ENCODE measurements at regions not wholly inside any gene's neighbourhood (a gene's known extent, or its start where the extent isn't known, plus 50 kb on each side); places are given as distances from the start of the nearest gene placed in this dataset.

DNA sequence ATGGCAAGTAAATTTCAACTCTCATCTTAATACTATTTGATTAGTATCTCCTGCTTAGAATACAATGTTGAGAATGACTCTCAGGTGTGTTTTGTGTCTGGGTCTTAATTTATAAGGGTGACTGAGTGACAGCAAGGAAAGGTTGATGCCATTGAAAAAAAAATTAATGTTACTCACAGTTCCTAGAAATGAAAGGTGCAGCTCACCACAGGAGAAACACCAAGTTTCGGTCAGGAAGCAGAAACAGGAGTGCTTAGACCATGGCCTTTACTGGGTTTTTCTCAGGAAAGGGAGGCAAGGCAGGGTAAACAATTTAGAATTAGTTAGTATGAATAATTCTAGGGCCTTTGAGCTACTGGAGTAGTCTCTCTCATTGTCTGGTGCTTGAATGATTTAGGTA lies 159.2 kb upstream of the C9orf72 start:
- DNase-seq (ENCODE audit: extremely low spot score, insufficient read length, low read depth) (no peak), FAIRE-seq (no peak)

DNA sequence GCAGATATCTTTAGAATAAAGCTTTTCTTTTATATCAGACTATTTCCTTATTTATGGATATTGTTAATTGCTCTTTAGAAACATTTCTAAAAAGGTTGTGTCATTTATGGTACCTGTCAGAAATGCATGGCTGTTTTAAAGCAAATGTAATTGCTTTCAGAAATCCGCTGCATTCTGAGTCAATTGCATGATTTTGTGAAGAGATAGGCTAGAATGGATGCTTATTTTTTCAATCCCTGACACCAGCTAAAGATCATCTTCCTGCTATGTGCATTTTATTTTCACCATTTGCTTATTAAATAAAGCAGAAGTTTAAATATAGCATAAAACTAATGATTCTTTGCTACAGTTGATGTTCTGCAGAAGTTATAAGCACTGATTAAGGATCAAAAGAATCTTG lies 170.2 kb upstream of the C9orf72 start:
- FAIRE-seq (no peak), DNase-seq (ENCODE audit: extremely low spot score, insufficient read length, low read depth) (no peak)

DNA sequence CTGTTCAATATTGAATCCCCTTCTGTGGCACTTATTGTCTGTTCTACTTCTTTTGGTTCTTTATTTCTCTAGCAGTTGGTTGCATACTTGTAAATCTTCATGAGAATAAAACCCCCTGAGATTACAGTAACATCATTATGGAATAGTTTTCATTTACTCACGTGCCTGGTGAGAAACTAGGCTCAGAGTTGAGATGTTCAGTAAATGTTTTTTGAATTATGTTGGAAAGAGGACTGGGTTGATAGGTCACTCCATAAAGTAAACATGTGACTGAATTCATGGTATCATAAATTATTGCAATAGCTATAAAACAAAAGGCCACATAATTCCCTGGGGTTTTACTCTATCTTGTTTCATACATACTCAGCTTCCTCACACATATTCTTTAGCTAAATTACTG lies 174.2 kb upstream of the C9orf72 start:
- DNase-seq (ENCODE audit: extremely low spot score, insufficient read length, low read depth) (no peak), FAIRE-seq (no peak)

DNA sequence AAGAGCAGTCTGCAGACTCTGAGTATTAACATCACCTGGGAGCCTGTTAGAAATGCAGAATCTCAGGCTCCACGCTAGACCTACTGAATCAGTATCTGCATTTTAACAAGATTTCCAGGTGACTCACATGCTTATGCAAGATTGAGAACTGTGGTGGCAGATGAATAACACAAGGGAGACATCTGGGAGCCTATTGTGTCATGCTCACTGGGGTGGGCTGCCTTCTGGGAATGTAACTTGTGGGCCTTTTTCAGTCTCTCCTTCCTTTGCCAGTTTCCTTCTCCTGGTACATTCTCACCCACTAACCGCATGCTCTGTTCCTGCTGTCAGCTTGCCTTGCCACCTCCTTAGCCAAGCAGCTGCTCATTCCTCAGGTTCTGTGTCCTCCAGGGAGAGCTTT lies 176.6 kb upstream of the C9orf72 start:
- DNase-seq (ENCODE audit: extremely low spot score, insufficient read length, low read depth) (no peak), FAIRE-seq (no peak)

DNA sequence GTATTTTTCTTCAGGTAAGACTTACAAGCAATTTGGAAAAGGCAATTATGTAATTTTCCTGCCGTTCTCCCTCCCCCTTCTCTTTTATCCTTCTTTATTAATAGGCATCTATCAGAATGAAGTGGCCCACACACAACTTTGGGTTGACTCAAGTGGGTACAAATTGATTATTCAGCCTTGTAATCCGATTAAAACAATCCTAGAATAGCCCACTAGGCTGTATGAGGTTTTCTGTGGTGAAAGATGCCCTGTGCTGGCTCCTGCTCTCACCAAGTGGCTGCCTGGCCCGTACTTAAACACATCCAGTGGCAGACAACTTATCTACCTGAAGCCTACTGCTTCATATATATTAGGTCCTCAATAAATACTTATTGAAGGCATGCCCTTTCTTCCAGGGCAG lies 177.3 kb upstream of the C9orf72 start:
- FAIRE-seq: no peak
- no peak for DNase-seq (ENCODE audit: extremely low spot score, insufficient read length, low read depth)

DNA sequence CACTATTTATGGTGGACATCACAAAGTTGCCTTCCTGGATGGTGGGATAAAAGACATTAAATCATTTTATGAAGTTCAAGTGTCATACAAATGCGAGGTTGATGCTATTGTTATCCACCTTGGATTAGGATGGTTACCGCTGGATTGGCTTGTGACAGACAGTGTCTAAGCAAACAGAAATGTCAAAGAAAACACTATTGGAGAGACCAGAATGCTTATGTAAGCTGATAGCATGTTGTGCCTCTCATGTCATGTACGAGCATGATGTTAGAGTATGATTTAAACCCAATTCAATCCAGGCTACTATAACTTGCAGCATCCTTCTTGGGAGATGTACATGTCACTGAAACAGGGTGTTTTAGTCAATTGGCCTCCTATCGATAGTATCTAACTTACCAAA lies 178.8 kb upstream of the C9orf72 start:
- DNase-seq (ENCODE audit: extremely low spot score, insufficient read length, low read depth): no peak
- no peak for FAIRE-seq

DNA sequence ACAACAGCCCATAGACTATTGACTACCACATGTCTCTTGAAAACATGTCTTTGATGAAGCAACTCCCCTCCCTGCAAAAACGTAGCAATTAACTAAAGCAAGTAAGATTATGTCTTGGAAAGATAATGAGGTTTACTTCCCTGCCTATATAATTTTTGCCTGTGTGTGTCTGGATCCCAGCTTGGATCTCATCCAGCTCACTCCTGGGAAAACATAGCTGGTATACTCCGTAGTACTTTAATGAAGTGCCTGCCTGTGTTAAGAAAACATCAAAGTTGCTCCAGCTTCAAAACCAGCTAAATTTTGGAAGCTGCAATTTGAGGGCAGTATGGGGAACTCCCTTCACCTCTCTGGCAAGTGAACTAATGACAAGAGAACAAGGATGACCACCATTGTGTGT lies 182.6 kb upstream of the C9orf72 start:
- FAIRE-seq (no peak), DNase-seq (ENCODE audit: extremely low spot score, insufficient read length, low read depth) (no peak)

DNA sequence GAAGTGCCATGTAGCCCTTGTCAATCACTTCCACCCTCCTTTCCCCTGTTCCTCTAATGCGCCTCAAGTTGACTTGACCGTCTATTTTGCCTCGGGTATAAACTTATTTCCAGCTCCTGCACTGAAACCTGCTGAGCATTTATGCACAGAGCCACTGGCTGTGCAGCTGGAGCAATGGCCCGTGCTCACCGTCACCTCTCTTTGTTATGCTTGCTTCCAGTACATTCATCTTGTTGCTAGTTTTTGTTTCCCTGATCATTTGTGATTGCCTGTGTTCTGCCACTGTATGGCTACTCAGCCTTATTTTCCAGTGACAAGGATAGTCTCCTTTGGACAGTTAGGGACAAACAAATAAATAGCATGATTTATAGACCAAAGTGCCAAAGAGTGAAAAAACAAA lies 183.1 kb upstream of the C9orf72 start:
- no peak for DNase-seq (ENCODE audit: extremely low spot score, insufficient read length, low read depth)
- FAIRE-seq: no peak

DNA sequence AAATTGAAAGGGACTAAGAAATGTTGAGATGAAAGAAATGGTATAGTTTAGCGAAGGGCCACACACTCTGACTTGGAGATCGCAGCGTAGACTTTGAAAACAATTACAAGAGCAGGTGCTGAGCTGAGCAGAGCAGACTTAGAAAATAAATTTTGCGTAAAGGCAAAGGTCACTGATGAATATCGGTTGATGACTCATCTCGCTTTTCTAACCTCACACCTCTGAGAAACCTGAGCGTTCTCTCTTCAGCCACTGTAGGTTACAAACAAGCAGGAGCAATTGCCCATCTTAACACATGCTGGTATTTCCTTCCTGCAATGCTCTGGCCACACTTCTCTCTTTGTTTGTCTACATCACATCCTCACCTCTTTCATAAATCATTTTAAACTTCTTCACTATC lies 190.6 kb upstream of the C9orf72 start:
- DNase-seq (ENCODE audit: extremely low spot score, insufficient read length, low read depth) (no peak), FAIRE-seq (no peak)

DNA sequence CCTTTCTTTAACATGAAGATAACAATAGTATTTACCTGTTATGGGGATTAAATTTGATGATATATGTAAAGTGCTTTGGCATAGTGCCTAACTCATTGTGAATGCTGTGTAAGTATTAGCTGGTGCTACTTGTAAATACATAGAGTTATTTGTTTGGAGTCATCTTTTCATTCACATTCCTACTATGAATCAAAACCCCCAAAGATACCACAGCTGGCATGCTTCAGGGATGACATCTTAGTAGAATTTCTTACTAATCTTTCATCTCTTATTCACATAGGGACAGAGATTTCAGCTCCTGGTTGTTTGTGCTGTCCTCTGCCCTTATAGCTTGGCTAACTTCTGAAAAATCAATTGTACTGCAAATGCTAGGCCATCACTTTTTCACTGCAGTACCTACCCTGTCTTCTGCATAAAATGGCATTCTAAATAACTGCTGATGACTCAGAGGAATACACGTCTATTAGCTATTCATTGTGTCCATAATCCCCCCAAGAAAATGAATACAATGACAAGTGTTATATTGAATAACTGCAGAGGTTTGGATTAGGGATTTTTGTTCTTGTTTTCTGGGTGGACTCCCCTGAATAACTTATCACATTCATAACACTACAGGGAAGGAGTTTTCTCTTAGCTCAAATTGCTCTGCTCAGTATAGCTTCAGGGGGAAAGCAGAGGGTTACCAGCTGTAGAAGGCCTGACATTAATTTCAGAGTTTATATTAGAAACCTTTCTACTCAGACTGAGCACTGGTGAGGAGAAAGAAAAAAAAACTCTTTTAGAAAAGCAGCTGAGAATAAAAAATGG lies 192.2 kb upstream of the C9orf72 start:
- DNase-seq (ENCODE audit: extremely low spot score, insufficient read length, low read depth) (no peak), FAIRE-seq (no peak)

DNA sequence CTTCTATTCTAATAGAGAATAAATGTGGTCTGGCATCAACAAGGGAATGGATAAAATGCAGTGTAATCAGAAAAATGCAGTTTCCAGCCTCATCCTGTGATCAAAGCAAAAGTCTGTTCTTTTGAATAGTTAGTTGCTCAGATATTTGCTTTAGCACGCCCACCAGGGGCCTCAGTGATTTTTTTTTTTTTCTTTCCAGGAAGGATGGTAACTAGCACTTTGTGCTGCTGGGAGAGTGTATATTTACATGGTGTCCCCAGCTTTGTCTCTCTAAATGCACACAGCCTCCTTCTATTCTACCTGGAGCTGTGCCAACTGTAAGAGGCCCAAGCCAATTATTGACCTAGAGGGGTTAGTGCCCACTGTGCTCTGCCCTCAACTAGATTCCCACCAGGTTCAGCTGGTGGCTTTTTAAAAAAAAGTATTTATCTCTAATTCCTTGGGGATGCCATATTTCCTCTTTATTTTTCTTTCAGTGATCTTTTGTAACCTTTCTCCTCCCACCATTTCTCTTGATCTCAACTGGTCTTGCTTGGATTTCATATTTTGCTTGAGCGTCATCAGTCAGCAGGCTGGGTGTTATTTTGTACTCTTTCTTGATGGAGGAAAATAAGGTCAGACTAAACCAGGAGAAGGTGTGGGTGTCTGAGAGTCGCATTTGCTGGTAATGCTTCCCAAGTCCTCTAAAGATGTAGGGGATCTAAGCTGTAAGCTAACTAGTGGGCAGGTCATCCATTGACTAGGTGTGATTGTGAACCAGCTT lies 193.0 kb upstream of the C9orf72 start:
- DNase-seq (ENCODE audit: extremely low spot score, insufficient read length, low read depth) (no peak), FAIRE-seq (no peak)

DNA sequence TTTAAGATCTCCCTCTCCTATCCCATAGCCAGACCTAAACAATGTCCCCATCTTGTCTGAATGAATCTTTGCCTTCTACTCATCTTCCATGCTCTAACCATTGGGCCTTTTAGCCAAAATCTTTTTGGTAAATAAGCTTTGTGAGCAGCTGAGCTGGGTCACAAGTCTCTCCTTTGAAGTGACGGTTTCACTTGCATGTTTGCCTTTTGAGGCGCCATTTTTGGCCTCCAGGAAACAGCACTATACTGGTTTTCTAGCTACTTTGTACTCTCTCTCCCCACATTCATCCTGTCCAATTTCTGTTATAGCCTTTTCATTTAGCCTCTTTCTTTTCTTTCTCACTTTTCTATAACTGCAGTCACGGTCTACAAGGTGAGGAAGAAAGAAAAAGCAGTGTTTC lies 195.5 kb upstream of the C9orf72 start:
- FAIRE-seq: no peak

DNA sequence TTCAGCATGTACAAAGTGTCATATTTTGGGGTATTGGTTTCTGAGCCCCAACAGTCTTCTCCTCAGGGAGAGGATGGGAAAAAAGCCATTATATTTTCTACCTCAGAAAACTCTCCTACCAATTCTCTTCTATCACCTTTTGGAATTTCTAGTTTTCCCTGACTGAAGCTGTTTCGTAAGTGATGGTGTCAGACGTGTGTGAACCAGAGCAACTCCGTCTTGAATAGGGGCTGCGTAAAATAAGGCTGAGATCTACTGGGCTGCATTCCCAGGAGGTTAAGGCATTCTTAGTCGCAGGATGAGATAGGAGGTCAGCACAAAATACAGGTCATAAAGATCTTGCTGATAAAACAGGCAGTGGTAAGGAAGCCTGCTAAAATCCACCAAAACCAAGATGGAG lies 197.3 kb upstream of the C9orf72 start:
- DNase-seq (ENCODE audit: extremely low spot score, insufficient read length, low read depth): no peak
- no peak for FAIRE-seq

More for the DNA sequence above, 195.5 kb upstream of the C9orf72 start:
- no peak for DNase-seq (ENCODE audit: extremely low spot score, insufficient read length, low read depth)

DNA sequence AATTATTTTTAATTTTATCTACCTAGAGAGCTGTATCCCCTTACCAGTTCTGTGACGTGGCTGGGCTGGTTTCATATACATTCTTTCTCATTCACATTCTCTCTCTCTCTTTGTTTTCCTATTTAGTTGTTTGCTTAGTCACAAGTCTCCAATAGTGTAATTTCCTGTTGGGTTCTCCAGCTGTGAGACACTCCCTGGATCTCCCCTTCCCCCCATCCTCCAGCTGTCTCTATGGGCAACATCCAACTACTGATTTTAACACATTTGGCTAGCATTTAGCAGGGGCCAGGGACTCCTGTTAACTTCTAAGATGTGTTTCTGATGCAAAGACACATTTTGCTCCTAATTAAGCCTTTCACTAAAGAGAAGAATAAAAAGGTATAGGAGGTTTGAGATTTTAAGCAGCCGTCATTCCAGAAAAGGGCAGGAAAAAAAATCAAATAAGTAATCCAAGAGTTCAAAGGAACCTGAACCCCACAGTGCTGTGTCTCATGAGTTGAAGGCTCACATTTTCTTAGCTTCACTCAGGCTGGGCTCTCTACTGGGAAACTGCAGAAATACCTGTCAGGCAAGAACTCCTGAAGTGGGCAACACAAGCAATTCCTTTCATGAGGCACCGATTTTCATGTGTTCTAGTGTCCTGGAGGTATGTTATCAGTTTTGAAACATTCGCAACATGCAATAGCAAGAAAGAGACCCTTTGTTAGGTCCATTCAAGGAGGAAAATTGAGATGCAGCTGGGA lies 198.7 kb upstream of the C9orf72 start:
- no peak for DNase-seq (ENCODE audit: extremely low spot score, insufficient read length, low read depth)
- no peak for FAIRE-seq

DNA sequence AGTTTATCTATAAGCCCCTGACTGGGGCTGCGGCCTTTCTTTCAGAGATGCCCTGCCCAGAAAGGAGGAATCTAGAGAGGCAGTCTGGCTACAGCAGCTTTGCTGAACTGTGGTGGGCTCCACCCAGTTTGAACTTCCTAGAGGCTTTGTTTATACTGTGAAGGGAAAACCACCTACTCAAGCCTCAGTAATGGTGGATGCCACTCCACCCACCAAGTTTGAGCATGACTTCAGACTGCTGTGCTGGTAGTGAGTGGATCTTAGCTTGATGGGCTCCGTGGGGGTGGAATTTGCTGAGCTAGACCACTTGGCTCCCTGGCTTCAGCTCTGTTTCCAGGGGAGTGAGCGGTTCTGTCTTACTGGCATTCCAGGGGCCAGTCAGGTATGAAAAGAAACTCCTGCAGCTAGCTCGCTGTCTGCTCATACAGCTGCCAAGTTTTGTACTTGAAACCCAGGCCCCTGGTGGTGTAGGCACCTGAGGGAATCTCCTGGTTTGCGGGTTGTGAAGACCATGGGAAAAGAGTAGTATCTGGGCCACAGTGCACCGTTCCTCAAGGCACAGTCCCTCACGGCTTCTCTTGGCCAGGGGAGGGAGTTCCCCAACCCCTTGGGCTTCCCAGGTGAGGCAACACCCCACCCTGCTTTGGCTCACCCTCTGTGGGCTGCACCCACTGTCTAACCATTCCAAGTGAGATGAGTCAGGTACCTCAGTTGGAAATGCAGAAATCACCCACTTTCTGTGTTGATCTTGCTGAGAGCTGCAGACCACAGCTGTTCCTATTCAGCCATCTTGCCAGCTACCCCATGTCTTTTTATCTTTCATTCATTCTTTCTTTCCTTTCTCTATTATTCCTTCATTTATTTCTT lies 211.8 kb upstream of the C9orf72 start:
- no peak for DNase-seq (ENCODE audit: extremely low spot score, insufficient read length, low read depth)

DNA sequence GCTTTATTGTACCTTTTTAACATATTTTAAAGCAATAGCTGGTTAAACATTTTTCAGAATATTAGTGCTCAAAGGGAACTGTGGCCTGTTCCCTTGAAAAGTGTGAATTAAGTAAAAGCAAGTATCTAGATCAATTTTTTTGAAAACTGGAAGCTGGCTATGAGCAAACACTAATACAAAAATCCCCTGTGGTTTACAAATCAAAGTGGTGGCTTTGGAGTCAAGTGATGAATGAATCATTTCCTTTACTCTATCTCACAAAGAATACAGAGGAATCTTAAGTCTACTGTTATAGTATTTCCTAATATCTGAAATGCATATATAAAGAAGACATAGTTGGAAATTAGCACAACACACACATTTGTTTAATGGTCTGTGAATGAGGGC lies 212.4 kb upstream of the C9orf72 start:
- no peak for DNase-seq (ENCODE audit: extremely low spot score, insufficient read length, low read depth)
- no peak for FAIRE-seq

More for the DNA sequence above, 211.8 kb upstream of the C9orf72 start:
- FAIRE-seq: no peak

DNA sequence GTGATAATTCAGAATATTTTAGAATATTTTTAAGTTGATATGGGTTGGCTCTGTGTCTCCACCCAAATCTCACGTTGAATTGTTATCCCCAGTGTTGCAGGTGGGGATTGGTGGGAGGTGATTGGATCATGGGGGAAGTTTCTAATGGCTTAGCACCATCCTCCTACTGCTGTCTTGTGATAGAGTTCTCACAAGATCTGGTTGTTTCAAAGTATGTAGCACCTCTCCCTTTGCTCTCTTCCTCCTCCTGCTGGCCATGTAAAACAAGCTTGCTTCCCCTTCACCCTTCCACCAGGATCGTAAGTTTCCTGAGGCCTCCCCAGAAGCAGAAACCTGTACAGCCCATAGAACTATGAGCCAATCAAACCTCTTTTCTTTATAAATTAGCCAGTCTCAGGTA lies 214.6 kb upstream of the C9orf72 start:
- DNase-seq (ENCODE audit: extremely low spot score, insufficient read length, low read depth): no peak

DNA sequence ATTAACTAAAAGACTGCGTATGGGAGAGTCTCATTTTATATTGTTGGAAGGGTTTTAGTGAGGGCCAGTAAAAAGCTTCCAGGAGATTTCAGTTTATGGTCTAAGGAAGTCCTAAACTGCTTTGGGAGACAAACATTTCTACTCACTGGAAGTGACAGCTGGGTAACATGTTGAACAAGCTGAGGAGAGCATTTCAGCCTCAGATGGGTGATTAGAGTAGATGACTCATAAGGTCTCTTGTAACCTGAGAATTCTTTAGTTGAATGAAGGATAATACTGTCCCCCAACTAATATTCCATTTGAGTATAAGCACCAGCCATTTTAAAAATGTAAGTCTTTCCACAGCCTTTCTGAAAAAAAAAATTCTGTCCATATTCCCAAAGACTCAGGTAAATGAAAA lies 218.0 kb upstream of the C9orf72 start:
- no peak for FAIRE-seq
- DNase-seq (ENCODE audit: extremely low spot score, insufficient read length, low read depth): no peak

More for the DNA sequence above, 214.6 kb upstream of the C9orf72 start:
- FAIRE-seq: no peak

DNA sequence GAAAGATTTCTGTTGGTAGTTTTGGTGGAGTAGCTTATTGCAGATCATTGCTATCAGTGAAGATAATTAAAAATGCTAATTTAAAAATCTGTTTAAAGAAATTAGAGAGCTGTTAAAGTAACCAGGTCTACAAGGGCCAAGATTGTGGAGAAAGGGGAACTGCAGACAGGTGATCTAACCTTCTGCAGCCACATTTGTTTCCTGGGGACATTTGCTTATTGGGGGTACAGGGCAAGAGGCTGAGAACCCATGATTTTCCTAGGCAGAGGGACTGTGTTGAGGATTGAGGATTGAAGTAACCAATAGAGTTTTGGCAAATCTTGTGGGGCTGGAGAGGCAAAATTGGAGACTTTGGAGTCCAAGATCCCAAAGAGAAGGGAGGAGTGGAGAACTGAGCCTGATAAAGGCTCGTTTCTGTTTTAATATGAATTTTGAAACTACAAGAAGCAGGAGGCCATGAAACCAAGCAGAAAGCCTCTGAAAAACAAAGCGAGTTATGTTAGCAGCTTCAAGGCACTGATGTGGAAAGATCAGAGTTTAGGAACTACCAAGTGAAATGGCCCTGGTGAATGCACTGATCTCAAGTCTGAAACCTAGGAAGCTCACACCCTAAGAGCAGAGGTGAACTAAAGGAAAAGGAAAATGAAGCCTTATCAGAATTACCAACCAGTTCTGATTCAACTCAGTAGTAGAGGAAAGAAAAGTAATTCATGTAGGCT lies 219.8 kb upstream of the C9orf72 start:
- FAIRE-seq: no peak

More for the DNA sequence above, 219.8 kb upstream of the C9orf72 start:
- no peak for DNase-seq (ENCODE audit: extremely low spot score, insufficient read length, low read depth)

Measured in GM18507 (cell line).